ENCODE measurements at regions not wholly inside any gene's neighbourhood (a gene's known extent, or its start where the extent isn't known, plus 50 kb on each side); places are given as distances from the start of the nearest gene placed in this dataset.

GRCh38 chr11:19561011-19561410, 151.6 kb upstream of the NAV2 start:
- peak; percentile 65 for TF ChIP-seq USF2 (IDR thresholded peaks at IDR 0.05; ENCODE audit: low read depth, low read length)
- no peak for TF ChIP-seq MXI1 (IDR thresholded peaks at IDR 0.05; ENCODE audit: borderline replicate concordance, low read depth, low read length)
- no peaks in the 10 kb centered on the region for H3K9me3 ChIP-seq (ENCODE audit: control insufficient read depth, insufficient read depth, low read length)
- no peak overlapping the region for H2BK20ac ChIP-seq (ENCODE audit: low read depth, low read length)
- in situ Hi-C loops (cut with MboI; ENCODE audit: low sequenced_read_pairs) = loop anchor here (5.0 kb wide), 1 partner anchor 489 kb away; no protein-coding TSS in a partner anchor
- H3K56ac ChIP-seq (ENCODE audit: extremely low read depth, insufficient read depth, low read length) = no peak overlapping the region
- no peak overlapping the region for H3K4ac ChIP-seq (ENCODE audit: low read depth, low read length)
- peak; percentile 24 for DNase-seq
- no peaks in the 10 kb centered on the region for H4K20me1 ChIP-seq (ENCODE audit: insufficient read depth, low read length)
- H3K27me3 ChIP-seq (ENCODE audit: control insufficient read depth, insufficient read depth, low read length) = peaks cover 21% of the 10 kb centered on the region
- H2AK5ac ChIP-seq (ENCODE audit: low read depth, low read length) = no peak overlapping the region
- H4K91ac ChIP-seq (ENCODE audit: insufficient read depth, low read depth, low read length) = no peak overlapping the region
- intact Hi-C loops (cut with micrococcal nuclease) = no loop called here
- ATAC-seq (ENCODE audit: low read depth) = no peak
- H4K5ac ChIP-seq (ENCODE audit: low read depth, low read length) = no peak overlapping the region
- H3K79me1 ChIP-seq (ENCODE audit: low read depth in 1 of 2, low read length in 2 of 2) = no peaks in the 10 kb centered on the region
- H2AK9ac ChIP-seq (replicated peaks; ENCODE audit: low read depth, low read length, poor library complexity) = no peak overlapping the region
- H3K18ac ChIP-seq (ENCODE audit: low read depth, low read length) = no peak overlapping the region
- dilution Hi-C loops (cut with HindIII; ENCODE audit: low sequenced_read_pairs, unreplicated experiment) = no loop called here
- no CpG with 5 or more reads among the region's 8 CpGs for WGBS, 2 experiments (ENCODE audit: extremely low coverage in 2 of 2, insufficient read length in 1 of 2)
- no peaks in the 10 kb centered on the region for H3K36me3 ChIP-seq (ENCODE audit: control insufficient read depth, insufficient read depth, low read length)
- BruUV-seq (replicated peaks) = no TSS peak
- H3K23ac ChIP-seq (ENCODE audit: low read depth, low read length) = no peak overlapping the region
- H3K4me3 ChIP-seq (ENCODE audit: insufficient read depth, low read depth, low read length) = no peak overlapping the region
- H2BK120ac ChIP-seq (ENCODE audit: low read depth, low read length) = no peak overlapping the region
- H2BK5ac ChIP-seq (ENCODE audit: low read depth, low read length, poor library complexity, severe bottlenecking) = no peak overlapping the region
- H3K9me1 ChIP-seq (ENCODE audit: insufficient read depth, low read length) = no peaks in the 10 kb centered on the region
- CTCF ChIA-PET = interaction anchor here (0.7 to 1.8 kb wide), 4 partner anchors 179 to 342 kb away, joined by 3 to 8 read pairs (median 4); no protein-coding TSS in a partner anchor
- H2AFZ ChIP-seq (replicated peaks; ENCODE audit: low read length, poor library complexity) = no peak overlapping the region
- no peak overlapping the region for H2BK15ac ChIP-seq (ENCODE audit: low read depth, low read length)
- no peak overlapping the region for H3K14ac ChIP-seq (replicated peaks; ENCODE audit: low read depth, low read length)
- H3K4me1 ChIP-seq (ENCODE audit: control insufficient read depth, insufficient read depth, low read length) = no peaks in the 10 kb centered on the region
- POLR2A ChIA-PET (ENCODE audit: unreplicated experiment) = no interaction called here
- no peak overlapping the region for H3K4me2 ChIP-seq (ENCODE audit: low read depth, low read length)
- H3K27ac ChIP-seq (ENCODE audit: insufficient read depth, low read length) = no peak overlapping the region
- no peak overlapping the region for H4K8ac ChIP-seq (ENCODE audit: low read depth in 2 of 2, low read length in 2 of 2)
- no peak overlapping the region for H3K9ac ChIP-seq (ENCODE audit: low read depth, low read length)
